Ascending aorta (tissue), 2 donors: ENCODE measurements at regions not wholly inside any gene's neighbourhood (a gene's known extent, or its start where the extent isn't known, plus 50 kb on each side); places are given as distances from the start of the nearest gene placed in this dataset.

Experiments
- DNase-seq, 2 donors: peaks; one replicate each; pipeline ENCODE4 v3.0.0-alpha.2; 2019; ENCODE audit warnings: low spot score in 2 of 2
- H3K27ac ChIP-seq, 2 donors: fragments of 200-600 bp; sonication (generic); one replicate each; pipeline ENCODE4 v1.5.1; 2016 to 2017; ENCODE audit warnings: mild to moderate bottlenecking in 1 of 2
- H3K27me3 ChIP-seq: fragments of 200-600 bp; sonication (generic); one replicate; pipeline ENCODE4 v1.5.1; 2017
- H3K36me3 ChIP-seq, 2 donors: fragments of 200-600 bp; sonication (generic); one replicate each; pipeline ENCODE4 v1.5.1; 2016
- H3K4me1 ChIP-seq, 2 donors: fragments of 200-600 bp; sonication (generic); one replicate each; pipeline ENCODE4 v1.5.1; 2016 to 2017; ENCODE audit warnings: mild to moderate bottlenecking in 1 of 2
- H3K4me3 ChIP-seq, 2 donors: fragments of 200-600 bp; sonication (generic); one replicate each; pipeline ENCODE4 v1.5.1; 2016 to 2017; ENCODE audit warnings: mild to moderate bottlenecking in 1 of 2
- H3K9me3 ChIP-seq, 2 donors: fragments of 200-600 bp; sonication (generic); one replicate each; pipeline ENCODE4 v1.5.1; 2016
- intact Hi-C: fragments of 100-400 bp; cut with DNase I; formaldehyde crosslinking; loops from one replicate; pipeline ENCODE4 v1.15.1; 2023
- TF ChIP-seq, protein P1 (sequence below), 3 experiments: fragments of 200-600 bp in 2 of 3; fragments of 450-650 bp in 1 of 3; sonication (generic) in 2 of 3; IDR thresholded peaks; one replicate each; pipeline ENCODE4 v1.5.1; 2016 to 2019; ENCODE audit warnings: antibody characterized with exemption in 3 of 3, mild to moderate bottlenecking in 1 of 3, moderate library complexity in 1 of 3

DNA sequence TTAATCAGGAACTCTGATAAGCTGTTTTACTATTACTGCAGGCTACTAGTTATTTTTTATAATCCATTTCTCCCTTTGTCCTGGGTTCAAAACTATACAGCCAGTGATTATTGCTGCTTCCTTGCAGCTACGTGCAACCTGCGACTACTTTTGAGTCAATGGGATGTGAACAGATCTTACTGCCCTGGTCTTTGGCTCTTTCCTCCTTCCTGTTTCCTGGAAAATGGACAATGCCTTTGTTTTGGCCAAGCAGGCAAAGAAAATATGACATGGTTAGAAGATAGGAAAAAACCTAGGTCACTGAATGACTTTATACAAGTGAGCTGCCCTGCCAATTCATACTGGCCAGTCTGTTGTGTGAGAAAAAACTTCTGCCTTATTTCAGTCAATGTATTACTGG, 201.2 kb upstream of the KLF12 start:
- Histone ChIP-seq H3K27ac (no peak overlapping the region), H3K4me1 (no peaks in the 10 kb centered on the region), H3K9me3 (no peaks in the 10 kb centered on the region), H3K36me3 (no peaks in the 10 kb centered on the region), H3K4me3 (no peak overlapping the region), H3K27me3 (no peaks in the 10 kb centered on the region)
- DNase-seq, result no peak
- TF ChIP-seq, protein P1, sequence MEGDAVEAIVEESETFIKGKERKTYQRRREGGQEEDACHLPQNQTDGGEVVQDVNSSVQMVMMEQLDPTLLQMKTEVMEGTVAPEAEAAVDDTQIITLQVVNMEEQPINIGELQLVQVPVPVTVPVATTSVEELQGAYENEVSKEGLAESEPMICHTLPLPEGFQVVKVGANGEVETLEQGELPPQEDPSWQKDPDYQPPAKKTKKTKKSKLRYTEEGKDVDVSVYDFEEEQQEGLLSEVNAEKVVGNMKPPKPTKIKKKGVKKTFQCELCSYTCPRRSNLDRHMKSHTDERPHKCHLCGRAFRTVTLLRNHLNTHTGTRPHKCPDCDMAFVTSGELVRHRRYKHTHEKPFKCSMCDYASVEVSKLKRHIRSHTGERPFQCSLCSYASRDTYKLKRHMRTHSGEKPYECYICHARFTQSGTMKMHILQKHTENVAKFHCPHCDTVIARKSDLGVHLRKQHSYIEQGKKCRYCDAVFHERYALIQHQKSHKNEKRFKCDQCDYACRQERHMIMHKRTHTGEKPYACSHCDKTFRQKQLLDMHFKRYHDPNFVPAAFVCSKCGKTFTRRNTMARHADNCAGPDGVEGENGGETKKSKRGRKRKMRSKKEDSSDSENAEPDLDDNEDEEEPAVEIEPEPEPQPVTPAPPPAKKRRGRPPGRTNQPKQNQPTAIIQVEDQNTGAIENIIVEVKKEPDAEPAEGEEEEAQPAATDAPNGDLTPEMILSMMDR (IDR thresholded peaks at IDR 0.05), result no peak
- intact Hi-C loops, result no loop called here

DNA sequence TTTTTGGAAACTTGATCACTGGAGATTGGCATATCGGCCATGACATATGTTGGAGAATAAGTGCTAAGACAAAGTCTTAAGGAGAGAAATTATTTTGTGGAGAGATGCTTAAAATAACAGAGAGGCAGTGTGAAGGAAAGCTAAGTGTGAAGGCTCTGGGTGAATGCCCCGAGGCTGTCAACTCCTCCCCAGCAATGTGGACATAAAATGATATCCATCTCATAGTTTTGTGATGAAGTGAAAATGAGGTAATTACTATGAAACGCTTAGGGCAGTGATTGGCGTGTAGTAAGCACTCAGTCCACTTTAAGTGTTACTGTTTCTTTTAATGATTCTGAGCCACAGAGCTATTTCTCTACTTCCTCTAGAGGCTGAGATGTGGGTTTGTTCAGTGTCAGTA, 195.8 kb upstream of the KLF12 start:
- TF ChIP-seq, protein P1 (IDR thresholded peaks at IDR 0.05), result no peak
- no peak for DNase-seq
- no peak overlapping the region for H3K4me3 ChIP-seq
- H3K27me3 ChIP-seq, result no peaks in the 10 kb centered on the region
- no peaks in the 10 kb centered on the region for H3K4me1 ChIP-seq
- no peaks in the 10 kb centered on the region for H3K9me3 ChIP-seq
- H3K36me3 ChIP-seq, result no peaks in the 10 kb centered on the region
- intact Hi-C loops, result no loop called here
- no peak overlapping the region for H3K27ac ChIP-seq

- intact Hi-C loops, result no loop called here
These were observed 190.9 kb upstream of the KLF12 start for GRCh38 chr13:74325106-74325505.

DNA sequence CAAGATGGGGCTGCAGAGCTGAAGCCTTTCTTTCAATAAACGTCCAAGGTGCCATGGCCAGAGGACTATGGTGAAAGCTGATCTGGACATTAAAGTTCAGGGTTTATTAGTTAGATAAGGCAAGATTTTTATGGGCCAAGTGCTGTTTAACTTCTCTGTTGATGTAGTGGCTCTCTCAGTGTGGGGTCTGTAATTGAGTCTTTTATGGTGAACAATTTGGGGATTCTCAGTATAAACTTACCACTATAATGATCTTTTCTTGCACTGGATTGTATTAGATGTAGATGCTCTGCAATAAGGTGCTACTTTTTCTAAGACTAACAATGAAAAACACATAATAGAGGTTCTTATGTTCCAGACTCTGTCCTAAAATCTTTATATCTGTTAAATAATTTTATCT, 190.1 kb upstream of the KLF12 start:
- no peak overlapping the region for H3K4me3 ChIP-seq
- DNase-seq, result no peak
- no peaks in the 10 kb centered on the region for H3K27me3 ChIP-seq
- TF ChIP-seq, protein P1 (IDR thresholded peaks at IDR 0.05), result no peak
- no peaks in the 10 kb centered on the region for H3K4me1 ChIP-seq
- H3K36me3 ChIP-seq, result no peaks in the 10 kb centered on the region
- intact Hi-C loops, result no loop called here
- H3K9me3 ChIP-seq, result no peaks in the 10 kb centered on the region
- H3K27ac ChIP-seq, result no peak overlapping the region

More at GRCh38 chr13:74325106-74325505, 190.9 kb upstream of the KLF12 start:
- Histone ChIP-seq H3K27me3 (no peaks in the 10 kb centered on the region), H3K4me3 (no peak overlapping the region), H3K9me3 (no peaks in the 10 kb centered on the region), H3K27ac (no peak overlapping the region), H3K4me1 (no peaks in the 10 kb centered on the region), H3K36me3 (no peaks in the 10 kb centered on the region)
- no peak for DNase-seq
- TF ChIP-seq, protein P1 (IDR thresholded peaks at IDR 0.05), result no peak

DNA sequence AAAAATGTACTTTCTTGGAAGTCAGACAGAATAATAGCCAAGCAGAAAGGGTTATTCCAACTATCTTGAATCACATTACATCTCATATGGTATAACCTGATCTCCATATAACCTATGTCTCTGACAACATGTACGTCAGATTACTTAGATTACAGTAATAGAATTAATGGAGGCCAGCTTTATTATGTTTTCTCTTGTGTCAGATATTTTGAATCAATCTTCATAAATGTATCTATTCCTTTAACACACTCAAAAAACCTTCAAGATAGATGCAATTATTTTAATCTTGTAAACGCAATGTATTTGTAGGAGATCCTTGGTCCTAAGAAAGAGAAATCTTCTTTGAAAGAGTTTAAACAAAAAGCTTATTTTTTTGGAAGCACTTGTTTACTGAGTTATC, 188.4 kb upstream of the KLF12 start:
- H3K4me1 ChIP-seq, result no peaks in the 10 kb centered on the region
- no peaks in the 10 kb centered on the region for H3K9me3 ChIP-seq
- no peak overlapping the region for H3K4me3 ChIP-seq
- H3K27ac ChIP-seq, result no peak overlapping the region
- no peaks in the 10 kb centered on the region for H3K36me3 ChIP-seq
- no peaks in the 10 kb centered on the region for H3K27me3 ChIP-seq
- intact Hi-C loops, result no loop called here
- no peak for DNase-seq
- TF ChIP-seq, protein P1 (IDR thresholded peaks at IDR 0.05), result no peak

- DNase-seq, result no peak
These were observed 186.1 kb upstream of the KLF12 start for GRCh38 chr13:74320282-74320681.

More at GRCh38 chr13:74320282-74320681, 186.1 kb upstream of the KLF12 start:
- TF ChIP-seq, protein P1 (IDR thresholded peaks at IDR 0.05), result no peak
- H3K36me3 ChIP-seq, result no peaks in the 10 kb centered on the region
- no peaks in the 10 kb centered on the region for H3K9me3 ChIP-seq
- H3K4me1 ChIP-seq, result no peaks in the 10 kb centered on the region
- H3K27me3 ChIP-seq, result no peaks in the 10 kb centered on the region
- no peak overlapping the region for H3K27ac ChIP-seq
- intact Hi-C loops, result no loop called here
- no peak overlapping the region for H3K4me3 ChIP-seq
